ENCODE measurements at regions not wholly inside any gene's neighbourhood (a gene's known extent, or its start where the extent isn't known, plus 50 kb on each side); places are given as distances from the start of the nearest gene placed in this dataset.

GRCh38 chr1:84090447-84091245 lies 53.4 kb upstream of the PRKACB start:
- DNase-seq (ENCODE audit: low spot score): no peak

DNA sequence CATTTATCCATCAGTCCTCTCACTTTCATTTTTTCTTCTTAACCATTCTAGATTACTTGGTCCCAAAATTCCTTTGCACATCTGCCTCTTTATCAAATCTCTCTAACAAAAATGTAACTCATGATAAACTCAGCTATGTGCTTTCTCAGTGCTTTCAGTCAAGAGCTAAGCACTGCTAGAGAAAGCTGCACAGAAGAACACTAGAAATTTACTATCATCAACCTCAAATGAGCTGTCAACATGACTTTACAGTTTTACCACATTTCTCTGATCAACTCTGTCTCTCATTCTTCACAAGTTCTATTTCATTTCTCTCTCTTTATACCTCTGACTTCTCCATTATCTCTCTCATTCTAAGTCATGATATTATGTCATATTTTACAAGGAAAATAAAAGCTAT lies 54.2 kb upstream of the PRKACB start:
- DNase-seq (ENCODE audit: low spot score): no peak

GRCh38 chr1:84089465-84089864 lies 54.6 kb upstream of the PRKACB start:
- DNase-seq (ENCODE audit: low spot score): no peak

GRCh38 chr1:84086616-84087015 lies 57.5 kb upstream of the PRKACB start:
- DNase-seq (ENCODE audit: low spot score): no peak

GRCh38 chr1:84086189-84086588 lies 57.9 kb upstream of the PRKACB start:
- DNase-seq (ENCODE audit: low spot score): no peak

DNA sequence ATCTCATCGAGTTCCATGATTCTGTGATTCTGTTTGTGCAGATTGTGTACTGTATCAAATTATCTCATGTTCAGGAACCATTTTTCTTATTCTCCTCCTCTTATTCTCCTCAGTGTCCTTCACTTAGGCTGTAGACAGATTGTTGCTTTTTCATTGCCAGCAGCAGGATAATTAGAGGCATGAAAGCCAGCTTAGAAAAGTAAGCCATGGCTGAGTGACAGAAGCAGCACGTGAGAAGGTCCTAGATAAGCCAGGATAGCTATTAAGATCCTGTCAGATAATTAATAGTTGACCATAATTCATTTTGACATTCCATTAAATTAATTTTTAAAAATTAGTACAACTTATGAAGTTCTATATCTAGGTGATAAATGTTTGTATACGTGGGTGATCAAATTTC lies 60.8 kb upstream of the PRKACB start:
- peak; percentile 42 for DNase-seq (ENCODE audit: low spot score)

GRCh38 chr1:84078842-84079202 lies 65.2 kb upstream of the PRKACB start:
- no peak for DNase-seq (ENCODE audit: low spot score)

- no peak for DNase-seq (ENCODE audit: low spot score)
These were observed 65.8 kb upstream of the PRKACB start for GRCh38 chr1:84078108-84078841.

GRCh38 chr1:84077476-84078107 lies 66.5 kb upstream of the PRKACB start:
- DNase-seq (ENCODE audit: low spot score): peak; percentile 97

DNA sequence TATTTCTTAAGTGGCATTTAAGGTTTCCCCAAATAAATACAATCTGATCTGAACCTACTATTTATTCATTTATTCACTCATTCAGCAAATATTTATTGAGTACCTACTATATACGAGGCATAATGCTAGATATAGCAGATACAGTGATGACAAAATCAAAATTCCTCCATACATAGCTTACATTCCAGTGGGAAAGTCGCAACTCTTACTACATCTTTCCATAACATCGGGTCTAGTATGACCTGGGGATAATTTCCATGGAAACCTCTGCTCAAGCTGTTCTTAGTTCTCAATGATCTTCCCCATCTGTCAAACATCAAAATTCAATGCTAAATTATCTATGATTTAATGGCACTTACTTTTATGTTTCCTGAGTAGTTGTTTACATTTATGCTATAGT lies 70.8 kb upstream of the PRKACB start:
- no peak for DNase-seq (ENCODE audit: low spot score)

DNA sequence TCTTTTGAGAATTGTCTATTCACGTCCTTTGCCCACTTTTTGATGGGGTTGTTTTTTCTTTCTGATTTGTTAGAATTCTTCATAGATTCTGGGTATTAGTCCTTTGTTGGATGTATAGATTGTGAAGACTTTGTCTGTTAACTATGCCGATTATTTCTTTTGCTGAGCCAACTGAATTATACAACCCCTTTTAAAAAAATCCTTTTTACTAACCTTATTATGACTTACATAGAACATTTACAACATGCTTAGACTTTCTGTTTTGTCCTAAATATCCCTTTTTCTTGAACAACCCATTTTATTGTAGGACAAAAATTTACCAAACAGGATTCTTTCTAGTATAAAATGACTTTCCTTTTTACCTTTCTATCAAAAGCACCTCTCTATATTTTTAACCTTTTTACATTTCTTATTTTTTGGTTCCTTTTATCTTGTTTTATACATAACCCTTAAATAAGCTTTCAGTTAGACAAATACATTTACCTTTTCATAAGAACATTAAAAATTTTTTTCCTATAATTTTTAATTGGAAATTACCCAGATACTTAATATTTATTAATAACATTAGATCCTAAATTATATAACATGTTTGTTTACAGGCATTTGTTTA lies 70.4 kb upstream of the TTLL7 start:
- DNase-seq (ENCODE audit: low spot score): no peak

DNA sequence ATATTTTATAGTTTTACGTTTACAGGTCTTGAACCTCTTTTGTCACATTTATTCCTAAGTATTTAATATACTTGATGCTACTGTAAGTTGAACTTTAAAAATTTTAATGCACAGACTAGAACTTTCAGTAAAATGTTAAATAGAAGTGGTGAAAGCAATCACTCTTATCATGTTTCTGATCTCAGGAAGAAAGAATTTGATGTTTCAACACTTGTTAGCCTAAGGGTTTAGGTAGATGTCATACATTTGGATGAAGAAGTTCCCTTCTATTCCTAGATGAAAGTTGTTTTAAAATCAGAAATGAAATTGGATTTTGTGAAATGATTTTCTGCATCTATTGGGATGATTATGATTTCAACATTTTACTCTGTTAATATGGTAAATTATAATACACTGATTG lies 63.6 kb upstream of the TTLL7 start:
- no peak for DNase-seq (ENCODE audit: low spot score)

DNA sequence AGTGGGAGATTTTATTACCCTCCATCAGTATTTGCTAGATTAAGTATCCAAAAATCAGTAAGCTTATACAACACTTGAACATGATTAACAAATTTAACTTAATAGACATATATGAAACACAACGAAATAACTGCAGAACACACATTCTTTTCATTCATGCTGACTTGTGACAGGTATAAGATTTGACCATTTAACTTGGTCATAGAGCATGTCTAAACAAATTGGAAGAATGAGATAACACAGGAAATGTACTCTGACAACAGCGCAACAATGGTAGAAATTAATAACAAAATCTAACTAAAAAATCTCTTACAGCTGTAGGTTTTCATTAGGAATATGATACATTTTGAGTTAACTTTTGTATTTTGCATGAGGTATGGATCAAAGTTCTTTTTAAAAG lies 62.4 kb upstream of the TTLL7 start:
- no peak for DNase-seq (ENCODE audit: low spot score)

- no peak for DNase-seq (ENCODE audit: low spot score)
These were observed 61.8 kb upstream of the TTLL7 start for GRCh38 chr1:84060781-84061180.

- no peak for DNase-seq (ENCODE audit: low spot score)
These were observed 49.9 kb upstream of the TTLL7 start for GRCh38 chr1:84048820-84049219.
